ENCODE measurements at regions not wholly inside any gene's neighbourhood (a gene's known extent, or its start where the extent isn't known, plus 50 kb on each side); places are given as distances from the start of the nearest gene placed in this dataset.

DNA sequence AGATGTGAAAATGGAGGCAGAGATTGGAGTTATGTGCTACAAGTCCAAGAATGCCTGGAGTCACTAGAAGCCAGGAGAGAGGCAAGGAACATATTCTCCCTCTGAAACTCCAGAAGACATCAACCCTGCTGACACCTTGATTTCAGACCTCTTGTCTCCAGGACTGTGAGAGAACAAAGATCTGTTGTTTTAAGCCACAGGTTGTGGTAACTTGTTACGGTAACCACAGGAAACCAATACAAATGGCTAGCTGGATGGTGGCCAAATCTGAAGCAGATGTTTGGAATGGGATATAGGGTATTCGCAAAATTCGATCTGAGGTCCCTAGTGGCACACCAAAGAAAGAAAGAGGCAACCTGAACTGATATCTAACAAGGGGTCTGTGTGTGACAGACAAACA, 129.0 kb downstream of the HERPUD2 start:
- CTCF ChIA-PET: interaction anchor here (0.8 kb wide), 1 partner anchor 43 kb away, joined by 3 read pairs; no protein-coding TSS in a partner anchor
- peak; percentile 52 for DNase-seq
- TF ChIP-seq, protein P1, sequence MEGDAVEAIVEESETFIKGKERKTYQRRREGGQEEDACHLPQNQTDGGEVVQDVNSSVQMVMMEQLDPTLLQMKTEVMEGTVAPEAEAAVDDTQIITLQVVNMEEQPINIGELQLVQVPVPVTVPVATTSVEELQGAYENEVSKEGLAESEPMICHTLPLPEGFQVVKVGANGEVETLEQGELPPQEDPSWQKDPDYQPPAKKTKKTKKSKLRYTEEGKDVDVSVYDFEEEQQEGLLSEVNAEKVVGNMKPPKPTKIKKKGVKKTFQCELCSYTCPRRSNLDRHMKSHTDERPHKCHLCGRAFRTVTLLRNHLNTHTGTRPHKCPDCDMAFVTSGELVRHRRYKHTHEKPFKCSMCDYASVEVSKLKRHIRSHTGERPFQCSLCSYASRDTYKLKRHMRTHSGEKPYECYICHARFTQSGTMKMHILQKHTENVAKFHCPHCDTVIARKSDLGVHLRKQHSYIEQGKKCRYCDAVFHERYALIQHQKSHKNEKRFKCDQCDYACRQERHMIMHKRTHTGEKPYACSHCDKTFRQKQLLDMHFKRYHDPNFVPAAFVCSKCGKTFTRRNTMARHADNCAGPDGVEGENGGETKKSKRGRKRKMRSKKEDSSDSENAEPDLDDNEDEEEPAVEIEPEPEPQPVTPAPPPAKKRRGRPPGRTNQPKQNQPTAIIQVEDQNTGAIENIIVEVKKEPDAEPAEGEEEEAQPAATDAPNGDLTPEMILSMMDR (IDR thresholded peaks at IDR 0.05; ENCODE audit: unreplicated experiment): no peak

DNA sequence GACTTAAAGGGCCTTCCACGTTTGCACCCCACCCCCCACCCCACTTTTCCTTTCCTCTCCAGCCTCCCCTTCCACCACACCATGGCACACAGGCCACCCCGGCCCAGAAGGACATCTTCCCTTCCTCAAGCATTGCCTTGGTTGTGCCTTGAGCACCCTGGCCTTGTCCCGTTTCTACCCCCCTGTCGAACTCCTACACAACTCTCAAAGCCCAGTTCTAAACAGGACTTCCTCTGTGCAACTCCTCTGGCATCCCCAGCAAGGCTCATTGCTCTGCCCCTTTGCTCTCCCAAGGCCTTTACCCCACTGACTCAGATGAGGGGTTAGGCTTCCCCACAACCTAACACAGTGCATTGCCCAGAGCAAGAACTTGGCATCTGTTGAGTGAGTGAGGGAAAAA, 136.1 kb downstream of the HERPUD2 start:
- H3K36me3 Mint-ChIP-seq (ENCODE audit: insufficient read depth, unreplicated experiment): no peaks in the 10 kb centered on the region
- no peak for DNase-seq
- CTCF ChIA-PET: no interaction called here
- H3K4me3 Mint-ChIP-seq (ENCODE audit: low read depth, unreplicated experiment): no peak overlapping the region
- H3K9me3 Mint-ChIP-seq (ENCODE audit: low read depth, unreplicated experiment): peaks cover 2% of the 10 kb centered on the region
- H3K27me3 Mint-ChIP-seq (ENCODE audit: unreplicated experiment): peaks cover 49% of the 10 kb centered on the region
- peaks cover 9% of the 10 kb centered on the region for H3K4me1 Mint-ChIP-seq (ENCODE audit: low read depth, unreplicated experiment)
- TF ChIP-seq, protein P1 (IDR thresholded peaks at IDR 0.05; ENCODE audit: unreplicated experiment): no peak
- intact Hi-C loops (cut with micrococcal nuclease; ENCODE audit: unreplicated experiment): no loop called here
- no TSS peak for BruUV-seq (replicated peaks)
- H3K27ac Mint-ChIP-seq (ENCODE audit: unreplicated experiment): no peak overlapping the region

More for the DNA sequence above, 129.0 kb downstream of the HERPUD2 start:
- peaks cover 10% of the 10 kb centered on the region for H3K4me1 Mint-ChIP-seq (ENCODE audit: low read depth, unreplicated experiment)
- H3K27ac Mint-ChIP-seq (ENCODE audit: unreplicated experiment): no peak overlapping the region
- H3K27me3 Mint-ChIP-seq (ENCODE audit: unreplicated experiment): peaks cover 84% of the 10 kb centered on the region
- intact Hi-C loops (cut with micrococcal nuclease; ENCODE audit: unreplicated experiment): no loop called here
- no peak overlapping the region for H3K4me3 Mint-ChIP-seq (ENCODE audit: low read depth, unreplicated experiment)
- H3K9me3 Mint-ChIP-seq (ENCODE audit: low read depth, unreplicated experiment): peaks cover 2% of the 10 kb centered on the region
- no peaks in the 10 kb centered on the region for H3K36me3 Mint-ChIP-seq (ENCODE audit: insufficient read depth, unreplicated experiment)
- no TSS peak for BruUV-seq (replicated peaks)

DNA sequence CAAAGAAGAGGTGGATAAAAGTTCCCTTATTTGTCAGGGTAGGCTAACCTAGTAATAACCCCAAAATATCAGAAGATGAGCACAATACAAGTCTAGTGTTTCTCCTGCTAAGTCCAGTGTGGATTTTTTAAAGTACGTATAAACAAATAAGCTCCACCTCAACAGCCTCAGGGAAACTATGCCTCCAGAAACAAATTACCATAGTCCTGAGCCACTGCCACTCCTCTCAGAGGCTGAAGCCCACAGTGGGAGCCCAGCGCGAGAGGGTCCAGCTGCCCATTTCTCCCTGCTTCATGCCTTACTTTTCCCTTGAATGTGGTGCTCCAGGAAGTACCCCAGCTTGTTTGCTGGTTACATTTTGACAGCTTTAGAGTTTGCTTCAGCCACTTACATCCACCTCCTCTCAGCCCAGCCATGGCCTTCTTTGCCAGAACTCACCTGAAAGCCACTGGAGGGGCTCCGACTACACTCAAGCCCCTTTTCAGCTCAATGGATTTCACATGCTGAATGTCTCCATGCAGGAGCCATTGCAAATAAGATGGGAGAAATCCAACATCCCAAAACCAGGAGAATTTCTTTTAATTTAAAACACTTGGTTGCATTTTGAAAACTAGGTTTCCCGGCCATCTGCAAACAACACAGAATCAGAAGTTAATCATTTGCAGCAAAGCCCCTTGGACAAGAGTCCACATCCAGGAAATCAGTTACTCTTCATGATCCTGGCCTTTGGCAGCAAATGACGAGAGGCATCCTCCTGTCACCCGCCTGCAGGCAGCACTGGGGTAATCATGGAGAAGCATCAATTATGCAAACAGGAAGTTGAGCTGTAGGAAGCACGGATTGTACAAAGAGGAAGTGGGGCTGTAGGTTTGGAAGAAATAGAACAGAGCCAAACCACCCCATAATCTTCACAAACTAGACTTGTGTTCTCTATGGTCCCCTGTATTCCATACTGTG, 138.1 kb downstream of the HERPUD2 start:
- no peaks in the 10 kb centered on the region for H3K36me3 Mint-ChIP-seq (ENCODE audit: insufficient read depth, unreplicated experiment)
- no peak for DNase-seq
- intact Hi-C loops (cut with micrococcal nuclease; ENCODE audit: unreplicated experiment): no loop called here
- H3K27me3 Mint-ChIP-seq (ENCODE audit: unreplicated experiment): peaks cover 49% of the 10 kb centered on the region
- no peak overlapping the region for H3K27ac Mint-ChIP-seq (ENCODE audit: unreplicated experiment)
- no peaks in the 10 kb centered on the region for H3K9me3 Mint-ChIP-seq (ENCODE audit: low read depth, unreplicated experiment)
- H3K4me3 Mint-ChIP-seq (ENCODE audit: low read depth, unreplicated experiment): no peak overlapping the region
- TF ChIP-seq, protein P1 (IDR thresholded peaks at IDR 0.05; ENCODE audit: unreplicated experiment): no peak
- CTCF ChIA-PET: no interaction called here
- BruUV-seq (replicated peaks): no TSS peak
- H3K4me1 Mint-ChIP-seq (ENCODE audit: low read depth, unreplicated experiment): peaks cover 9% of the 10 kb centered on the region

- TF ChIP-seq, protein P1 (IDR thresholded peaks at IDR 0.05; ENCODE audit: unreplicated experiment): no peak
- Mint-ChIP-seq H3K9me3 (ENCODE audit: low read depth, unreplicated experiment) (no peaks in the 10 kb centered on the region), H3K36me3 (ENCODE audit: insufficient read depth, unreplicated experiment) (no peaks in the 10 kb centered on the region), H3K27ac (ENCODE audit: unreplicated experiment) (no peak overlapping the region), H3K4me1 (ENCODE audit: low read depth, unreplicated experiment) (peaks cover 9% of the 10 kb centered on the region), H3K4me3 (ENCODE audit: low read depth, unreplicated experiment) (no peak overlapping the region), H3K27me3 (ENCODE audit: unreplicated experiment) (peaks cover 49% of the 10 kb centered on the region)
- CTCF ChIA-PET: no interaction called here
- intact Hi-C loops (cut with micrococcal nuclease; ENCODE audit: unreplicated experiment): no loop called here
- BruUV-seq (replicated peaks): no TSS peak
- no peak for DNase-seq
These were observed 139.0 kb downstream of the HERPUD2 start for GRCh38 chr7:35555934-35556333.
